WTC11 (cell line): ENCODE measurements at regions not wholly inside any gene's neighbourhood (a gene's known extent, or its start where the extent isn't known, plus 50 kb on each side); places are given as distances from the start of the nearest gene placed in this dataset.

Source experiments
- AR ChIP-seq: fragments of 250-450 bp; sonication (Bioruptor Pico); IDR thresholded peaks from 2 replicates; pipeline ENCODE4 v1.9.0; 2021; ENCODE audit warnings: mild to moderate bottlenecking
- CREM ChIP-seq: sonication (generic); formaldehyde crosslinking; IDR thresholded peaks from 2 replicates; pipeline ENCODE4 v1.8.1; 2022; ENCODE audit warnings: mild to moderate bottlenecking, missing genetic modification reagents, moderate library complexity
- CTCF ChIP-seq: fragments of 200-600 bp; IDR thresholded peaks from 2 replicates; pipeline ENCODE4 v1.8.0; 2022; ENCODE audit warnings: antibody characterized with exemption
- ZBTB43 ChIP-seq: sonication (generic); formaldehyde crosslinking; IDR thresholded peaks from 2 replicates; pipeline ENCODE4 v1.8.1; 2023; ENCODE audit warnings: mild to moderate bottlenecking, missing genetic modification reagents
- ZMAT4 ChIP-seq: fragments of 250-450 bp; sonication (Bioruptor Pico); IDR thresholded peaks from 2 replicates; pipeline ENCODE4 v1.9.0; 2021; ENCODE audit warnings: mild to moderate bottlenecking
- TF ChIP-seq, protein P1 (sequence below): sonication (generic); formaldehyde crosslinking; IDR thresholded peaks from 2 replicates; pipeline ENCODE4 v1.8.1; 2022; ENCODE audit warnings: low read depth, mild to moderate bottlenecking, moderate library complexity, missing genetic modification reagents, borderline replicate concordance

DNA sequence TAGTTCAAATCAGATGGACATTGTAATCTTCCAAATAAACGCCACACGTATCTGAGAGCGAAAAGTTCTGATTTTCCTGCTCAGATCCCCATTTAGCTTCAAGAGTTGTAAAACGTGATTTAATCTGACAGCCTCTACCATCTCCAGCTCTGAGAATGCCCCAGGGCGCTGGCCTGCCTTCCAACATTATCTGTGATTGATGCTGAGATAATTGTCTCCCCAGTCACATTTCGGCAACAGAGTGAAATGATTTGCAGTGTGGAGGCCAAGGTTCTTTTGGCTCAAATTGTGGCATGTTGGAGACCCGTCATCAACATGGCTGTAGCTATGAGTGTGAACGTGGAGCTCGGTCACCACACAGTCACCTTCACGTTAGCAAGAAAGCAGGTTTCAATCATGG, 283.4 kb downstream of the BRD1 start:
- TF ChIP-seq CTCF (no peak), AR (CRISPR knock-in tag) (no peak), ZMAT4 (CRISPR knock-in tag) (no peak), CREM (no peak), ZBTB43 (no peak)
- TF ChIP-seq, protein P1, sequence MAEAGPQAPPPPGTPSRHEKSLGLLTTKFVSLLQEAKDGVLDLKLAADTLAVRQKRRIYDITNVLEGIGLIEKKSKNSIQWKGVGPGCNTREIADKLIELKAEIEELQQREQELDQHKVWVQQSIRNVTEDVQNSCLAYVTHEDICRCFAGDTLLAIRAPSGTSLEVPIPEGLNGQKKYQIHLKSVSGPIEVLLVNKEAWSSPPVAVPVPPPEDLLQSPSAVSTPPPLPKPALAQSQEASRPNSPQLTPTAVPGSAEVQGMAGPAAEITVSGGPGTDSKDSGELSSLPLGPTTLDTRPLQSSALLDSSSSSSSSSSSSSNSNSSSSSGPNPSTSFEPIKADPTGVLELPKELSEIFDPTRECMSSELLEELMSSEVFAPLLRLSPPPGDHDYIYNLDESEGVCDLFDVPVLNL (CRISPR knock-in tag) = no peak
